KMS-11 (cell line): ENCODE measurements at regions not wholly inside any gene's neighbourhood (a gene's known extent, or its start where the extent isn't known, plus 50 kb on each side); places are given as distances from the start of the nearest gene placed in this dataset.

Source experiments
- H2AFZ ChIP-seq: fragments of 200-600 bp; sonication (generic); 2 replicates; pipeline ENCODE4 v1.6.1; 2016; ENCODE audit warnings: antibody characterized with exemption, mixed run types, low read depth
- H3K27ac ChIP-seq: fragments of 200-600 bp; sonication (generic); 2 replicates; pipeline ENCODE4 v1.6.1; 2016; ENCODE audit warnings: mild to moderate bottlenecking, mixed run types
- H3K27me3 ChIP-seq: fragments of 200-600 bp; sonication (generic); 2 replicates; pipeline ENCODE4 v1.6.1; 2017; ENCODE audit warnings: mild to moderate bottlenecking, low read depth, mixed run types, moderate library complexity; ENCODE audit not compliant: insufficient read depth
- H3K36me3 ChIP-seq: fragments of 200-600 bp; sonication (generic); 2 replicates; pipeline ENCODE4 v1.6.1; 2017; ENCODE audit warnings: mild to moderate bottlenecking, mixed run types; ENCODE audit not compliant: insufficient read depth
- H3K4me1 ChIP-seq: fragments of 200-600 bp; sonication (generic); 2 replicates; pipeline ENCODE4 v1.6.1; 2016; ENCODE audit warnings: mild to moderate bottlenecking, low read depth, mixed run types; ENCODE audit not compliant: poor library complexity, severe bottlenecking
- H3K4me2 ChIP-seq: fragments of 200-600 bp; sonication (generic); 2 replicates; pipeline ENCODE4 v1.7.0; 2016; ENCODE audit warnings: mild to moderate bottlenecking, mixed run types
- H3K4me3 ChIP-seq: fragments of 200-600 bp; sonication (generic); IDR thresholded peaks from 2 replicates; pipeline ENCODE4 v1.6.1; 2017; ENCODE audit warnings: low read depth, low read length, mixed read lengths; ENCODE audit not compliant: insufficient read depth
- H3K79me2 ChIP-seq: fragments of 200-600 bp; sonication (generic); 2 replicates; pipeline ENCODE4 v1.6.1; 2016; ENCODE audit warnings: low read depth, mixed run types; ENCODE audit not compliant: insufficient read depth
- H3K9ac ChIP-seq: fragments of 200-600 bp; sonication (generic); 2 replicates; pipeline ENCODE4 v1.6.1; 2016; ENCODE audit warnings: mild to moderate bottlenecking, mixed run types
- H4K20me1 ChIP-seq: fragments of 200-600 bp; sonication (generic); 2 replicates; pipeline ENCODE4 v1.6.1; 2016; ENCODE audit warnings: mild to moderate bottlenecking, mixed run types; ENCODE audit not compliant: insufficient read depth
- CTCF ChIP-seq: fragments of 200-600 bp; sonication (generic); conservative IDR thresholded peaks from 2 replicates; pipeline ENCODE4 v1.6.1; 2017; ENCODE audit warnings: low read depth, mild to moderate bottlenecking, antibody characterized with exemption, low read length, moderate library complexity, mixed read lengths

- TF ChIP-seq CTCF = no peak
- no peaks in the 10 kb centered on the region for H4K20me1 ChIP-seq
- no peaks in the 10 kb centered on the region for H3K36me3 ChIP-seq
- H3K9ac ChIP-seq = no peak overlapping the region
- H2AFZ ChIP-seq = no peak overlapping the region
- H3K27me3 ChIP-seq = no peaks in the 10 kb centered on the region
- no peak overlapping the region for H3K4me2 ChIP-seq
- no peaks in the 10 kb centered on the region for H3K4me1 ChIP-seq
- H3K4me3 ChIP-seq = no peak overlapping the region
- no peaks in the 10 kb centered on the region for H3K79me2 ChIP-seq
- H3K27ac ChIP-seq = no peak overlapping the region
Measured at GRCh38 chr5:124883681-124884080, 137.2 kb upstream of the ZNF608 start.

- no peaks in the 10 kb centered on the region for H3K36me3 ChIP-seq
- H3K4me1 ChIP-seq = no peaks in the 10 kb centered on the region
- H3K4me3 ChIP-seq = no peak overlapping the region
- no peak overlapping the region for H3K9ac ChIP-seq
- H3K79me2 ChIP-seq = no peaks in the 10 kb centered on the region
- H3K27ac ChIP-seq = no peak overlapping the region
- TF ChIP-seq CTCF = no peak
- H4K20me1 ChIP-seq = no peaks in the 10 kb centered on the region
- H3K4me2 ChIP-seq = no peak overlapping the region
- no peaks in the 10 kb centered on the region for H3K27me3 ChIP-seq
- no peak overlapping the region for H2AFZ ChIP-seq
Measured at GRCh38 chr5:124884114-124884513, 137.7 kb upstream of the ZNF608 start.

GRCh38 chr5:124885490-124885889 lies 139.1 kb upstream of the ZNF608 start:
- no peaks in the 10 kb centered on the region for H3K4me1 ChIP-seq
- no peak overlapping the region for H2AFZ ChIP-seq
- H3K4me2 ChIP-seq = no peak overlapping the region
- no peak overlapping the region for H3K4me3 ChIP-seq
- TF ChIP-seq CTCF = no peak
- no peaks in the 10 kb centered on the region for H3K79me2 ChIP-seq
- H3K36me3 ChIP-seq = no peaks in the 10 kb centered on the region
- H4K20me1 ChIP-seq = no peaks in the 10 kb centered on the region
- no peak overlapping the region for H3K9ac ChIP-seq
- no peaks in the 10 kb centered on the region for H3K27me3 ChIP-seq
- no peak overlapping the region for H3K27ac ChIP-seq

GRCh38 chr5:124887223-124887622 lies 140.8 kb upstream of the ZNF608 start:
- Histone ChIP-seq H2AFZ (no peak overlapping the region), H3K79me2 (no peaks in the 10 kb centered on the region), H3K27ac (no peak overlapping the region), H4K20me1 (no peaks in the 10 kb centered on the region), H3K9ac (no peak overlapping the region), H3K4me2 (no peak overlapping the region), H3K36me3 (no peaks in the 10 kb centered on the region), H3K4me3 (no peak overlapping the region), H3K27me3 (no peaks in the 10 kb centered on the region), H3K4me1 (no peaks in the 10 kb centered on the region)
- TF ChIP-seq CTCF = no peak
